PC-3 (cell line): ENCODE measurements at regions not wholly inside any gene's neighbourhood (a gene's known extent, or its start where the extent isn't known, plus 50 kb on each side); places are given as distances from the start of the nearest gene placed in this dataset.

Experiments used
- CTCF ChIP-seq: fragments of 300-600 bp; sonication (generic); conservative IDR thresholded peaks from 2 replicates; pipeline ENCODE4 v1.5.1; 2017; ENCODE audit warnings: antibody characterized with exemption, low read depth, mild to moderate bottlenecking, low read length
- EZH2 ChIP-seq: fragments of 300-600 bp; sonication (generic); IDR thresholded peaks from one replicate; pipeline ENCODE4 v1.6.1; 2017; ENCODE audit warnings: antibody characterized with exemption, mild to moderate bottlenecking, low read length; ENCODE audit not compliant: unreplicated experiment

- TF ChIP-seq CTCF (no peak), EZH2 (no peak)
Observed at GRCh38 chr16:85180827-85181738, 68.8 kb upstream of the CIBAR2 start.
